Panc1 (cell line): ENCODE measurements at regions not wholly inside any gene's neighbourhood (a gene's known extent, or its start where the extent isn't known, plus 50 kb on each side); places are given as distances from the start of the nearest gene placed in this dataset.

ENCODE experiments used
- POLR2AphosphoS5 ChIP-seq: IDR thresholded peaks from 2 replicates; pipeline ENCODE4 v1.6.1; 2012; ENCODE audit warnings: mild to moderate bottlenecking, low read depth, low read length, moderate library complexity
- SIN3A ChIP-seq: IDR thresholded peaks from 2 replicates; pipeline ENCODE4 v1.6.1; 2012; ENCODE audit warnings: low read depth, mild to moderate bottlenecking, low read length, moderate library complexity, borderline replicate concordance; ENCODE audit not compliant: insufficient read depth
- TCF7L2 ChIP-seq: IDR thresholded peaks from 2 replicates; pipeline ENCODE4 v1.6.1; 2011; ENCODE audit warnings: mild to moderate bottlenecking, low read depth, low read length, inconsistent platforms
- TF ChIP-seq, protein P1 (sequence below): fragments of 450-650 bp; IDR thresholded peaks from 2 replicates; pipeline ENCODE4 v1.5.1; 2017; ENCODE audit warnings: mild to moderate bottlenecking

GRCh38 chr3:144229953-144230352 is 258.3 kb downstream of the DIPK2A start:
- TF ChIP-seq, protein P1, sequence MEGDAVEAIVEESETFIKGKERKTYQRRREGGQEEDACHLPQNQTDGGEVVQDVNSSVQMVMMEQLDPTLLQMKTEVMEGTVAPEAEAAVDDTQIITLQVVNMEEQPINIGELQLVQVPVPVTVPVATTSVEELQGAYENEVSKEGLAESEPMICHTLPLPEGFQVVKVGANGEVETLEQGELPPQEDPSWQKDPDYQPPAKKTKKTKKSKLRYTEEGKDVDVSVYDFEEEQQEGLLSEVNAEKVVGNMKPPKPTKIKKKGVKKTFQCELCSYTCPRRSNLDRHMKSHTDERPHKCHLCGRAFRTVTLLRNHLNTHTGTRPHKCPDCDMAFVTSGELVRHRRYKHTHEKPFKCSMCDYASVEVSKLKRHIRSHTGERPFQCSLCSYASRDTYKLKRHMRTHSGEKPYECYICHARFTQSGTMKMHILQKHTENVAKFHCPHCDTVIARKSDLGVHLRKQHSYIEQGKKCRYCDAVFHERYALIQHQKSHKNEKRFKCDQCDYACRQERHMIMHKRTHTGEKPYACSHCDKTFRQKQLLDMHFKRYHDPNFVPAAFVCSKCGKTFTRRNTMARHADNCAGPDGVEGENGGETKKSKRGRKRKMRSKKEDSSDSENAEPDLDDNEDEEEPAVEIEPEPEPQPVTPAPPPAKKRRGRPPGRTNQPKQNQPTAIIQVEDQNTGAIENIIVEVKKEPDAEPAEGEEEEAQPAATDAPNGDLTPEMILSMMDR = no peak
- TF ChIP-seq SIN3A (no peak), POLR2AphosphoS5 (no peak), TCF7L2 (no peak)
